ENCODE measurements at regions not wholly inside any gene's neighbourhood (a gene's known extent, or its start where the extent isn't known, plus 50 kb on each side); places are given as distances from the start of the nearest gene placed in this dataset.

DNA sequence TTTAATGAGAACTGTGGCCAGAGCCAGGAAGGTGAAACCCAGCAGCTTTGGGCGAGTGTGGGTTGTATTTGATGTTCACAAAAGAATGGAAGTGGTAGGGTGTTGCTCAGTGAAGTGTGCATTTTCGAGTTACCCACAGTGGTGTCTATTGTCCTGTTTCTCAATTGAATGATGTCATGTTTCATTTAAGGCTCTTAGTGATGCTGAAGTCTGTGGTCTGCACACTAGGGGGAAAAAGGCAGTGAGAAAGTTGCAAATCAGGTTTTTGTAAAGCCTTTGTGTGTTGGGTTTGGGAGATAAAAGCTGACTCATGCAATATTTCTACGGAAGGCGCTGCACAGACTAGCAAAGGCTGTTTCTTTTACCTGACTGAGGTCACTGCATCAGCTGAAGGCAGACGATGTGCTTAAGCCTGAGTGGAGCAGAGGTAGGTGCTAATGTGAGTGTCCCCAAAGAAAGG, 121.1 kb downstream of the PLEKHG1 start:
- Histone ChIP-seq H3K36me3 (no peaks in the 10 kb centered on the region), H3K4me3 (no peak overlapping the region), H3K9me3 (no peaks in the 10 kb centered on the region), H3K4me1 (peaks cover 0 to 6% of the 10 kb centered on the region in 2 donors), H3K27me3 (no peaks in the 10 kb centered on the region), H3K27ac (no peak overlapping the region)
- no peak for DNase-seq (ENCODE audit: low spot score)
- no peak for TF ChIP-seq CTCF (IDR thresholded peaks at IDR 0.05)

DNA sequence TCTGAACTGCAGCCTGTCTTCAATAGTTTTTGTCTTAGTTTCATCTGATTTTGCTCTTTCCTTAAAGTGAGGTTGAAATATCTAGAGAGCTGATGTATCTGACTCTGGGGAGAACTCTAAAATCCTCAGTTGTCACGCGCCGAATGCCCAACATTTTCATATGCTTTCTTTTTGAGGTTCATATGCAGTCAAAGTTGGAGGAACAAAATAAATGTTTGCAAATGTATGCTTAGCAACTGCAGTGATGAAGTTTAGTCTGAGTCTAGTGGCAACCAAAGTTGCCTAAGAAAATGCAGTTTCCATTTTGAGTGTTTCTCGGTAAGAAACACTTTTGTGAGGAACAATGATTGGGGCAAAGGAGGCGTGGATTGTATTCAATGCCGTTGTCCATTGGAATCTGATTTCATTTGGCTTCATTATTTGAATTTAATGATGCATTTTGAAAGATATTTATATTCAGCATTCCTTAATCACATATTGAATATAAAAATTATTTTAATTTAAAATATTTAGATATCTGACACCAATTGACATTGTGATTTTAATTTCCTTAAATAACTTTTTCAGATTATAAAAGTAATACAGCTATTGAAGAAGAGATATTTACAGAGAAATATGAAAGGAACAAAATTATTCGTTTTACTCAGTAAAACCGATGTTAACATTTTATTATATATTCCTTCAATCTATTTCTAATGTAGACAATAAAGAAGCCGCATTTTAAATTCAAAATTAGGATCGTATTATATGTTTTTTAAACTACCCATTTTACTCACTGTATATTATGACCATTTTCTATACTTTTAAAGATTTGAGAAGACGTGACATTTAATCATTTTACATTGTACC, 122.0 kb downstream of the PLEKHG1 start:
- H3K36me3 ChIP-seq: no peaks in the 10 kb centered on the region
- H3K4me1 ChIP-seq: peaks cover 0 to 6% of the 10 kb centered on the region in 2 donors
- DNase-seq (ENCODE audit: low spot score): no peak
- TF ChIP-seq CTCF (IDR thresholded peaks at IDR 0.05): no peak
- no peaks in the 10 kb centered on the region for H3K27me3 ChIP-seq
- no peaks in the 10 kb centered on the region for H3K9me3 ChIP-seq
- no peak overlapping the region for H3K27ac ChIP-seq
- no peak overlapping the region for H3K4me3 ChIP-seq

GRCh38 chr6:150722614-150723344, 123.1 kb downstream of the PLEKHG1 start:
- no peak for TF ChIP-seq CTCF (IDR thresholded peaks at IDR 0.05)
- Histone ChIP-seq H3K36me3 (no peaks in the 10 kb centered on the region), H3K27me3 (no peaks in the 10 kb centered on the region), H3K9me3 (no peaks in the 10 kb centered on the region), H3K27ac (no peak overlapping the region), H3K4me3 (no peak overlapping the region), H3K4me1 (peaks cover 0 to 6% of the 10 kb centered on the region in 2 donors)
- DNase-seq (ENCODE audit: low spot score): no peak

- TF ChIP-seq CTCF (IDR thresholded peaks at IDR 0.05): no peak
- Histone ChIP-seq H3K4me1 (peaks cover 0 to 6% of the 10 kb centered on the region in 2 donors), H3K27me3 (no peaks in the 10 kb centered on the region), H3K36me3 (no peaks in the 10 kb centered on the region), H3K4me3 (no peak overlapping the region), H3K27ac (no peak overlapping the region), H3K9me3 (no peaks in the 10 kb centered on the region)
- no peak for DNase-seq (ENCODE audit: low spot score)
Measured at GRCh38 chr6:150723345-150723658, 123.6 kb downstream of the PLEKHG1 start.

- no peaks in the 10 kb centered on the region for H3K36me3 ChIP-seq
- H3K4me3 ChIP-seq: no peak overlapping the region
- no peak for TF ChIP-seq CTCF (IDR thresholded peaks at IDR 0.05)
- H3K9me3 ChIP-seq: no peaks in the 10 kb centered on the region
- no peak for DNase-seq (ENCODE audit: low spot score)
- H3K27ac ChIP-seq: no peak overlapping the region
- H3K4me1 ChIP-seq: peaks cover 0 to 6% of the 10 kb centered on the region in 2 donors
- H3K27me3 ChIP-seq: no peaks in the 10 kb centered on the region
Measured at GRCh38 chr6:150723857-150724256, 124.2 kb downstream of the PLEKHG1 start.

Measured in right atrium auricular region (tissue), 2 donors.